ENCODE measurements at regions not wholly inside any gene's neighbourhood (a gene's known extent, or its start where the extent isn't known, plus 50 kb on each side); places are given as distances from the start of the nearest gene placed in this dataset.

DNA sequence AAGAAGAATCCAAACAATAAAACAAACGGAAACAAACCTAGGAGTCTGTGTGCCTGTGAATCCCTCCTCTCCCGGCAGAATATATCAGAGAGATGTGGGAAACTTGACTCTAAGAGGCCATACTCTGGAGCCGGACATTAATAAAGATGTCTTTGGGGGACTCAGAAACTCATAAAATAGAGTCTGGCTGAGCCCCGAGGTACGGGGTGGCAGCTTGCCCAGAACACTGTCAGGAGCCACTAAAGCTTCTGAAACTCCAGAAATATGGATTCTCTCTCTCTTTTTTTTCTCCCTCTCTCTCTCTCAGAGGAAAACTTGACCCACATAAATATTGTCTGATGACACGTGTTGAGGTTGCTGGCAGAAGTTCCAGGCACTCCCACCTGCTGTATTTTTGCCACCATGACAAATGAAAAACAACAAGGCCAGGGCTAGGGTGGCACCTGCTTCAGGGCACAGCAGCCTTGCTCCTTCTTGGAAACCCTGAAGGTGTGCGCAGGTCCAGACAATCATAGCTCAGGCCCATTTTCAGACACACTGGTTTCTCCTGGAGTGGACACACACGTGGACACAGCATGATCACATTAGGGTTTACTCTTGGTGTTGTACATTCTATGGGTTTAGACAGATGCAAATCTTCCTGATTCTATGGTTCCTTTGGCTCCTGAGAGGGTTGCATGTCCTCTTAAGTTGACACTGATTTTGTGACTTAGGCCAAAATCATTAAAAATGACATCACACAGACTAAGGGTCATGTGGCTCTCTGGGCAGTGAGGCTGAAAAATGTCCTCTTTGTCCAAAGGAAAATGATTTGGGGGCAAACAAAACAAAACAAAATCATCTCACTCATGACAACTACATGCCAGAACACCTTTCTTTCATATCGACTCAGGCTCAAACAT is 282.6 kb upstream of the IRX3 start:
- in situ Hi-C loops (cut with HindIII; ENCODE audit: low pct_unique_long_range_greater_than_20kb, low sequenced_read_pairs), result no loop called here
- DNase-seq (ENCODE audit: low read depth), result no peak

GRCh38 chr16:54564841-54565240 is 278.3 kb upstream of the IRX3 start:
- in situ Hi-C loops (cut with HindIII; ENCODE audit: low pct_unique_long_range_greater_than_20kb, low sequenced_read_pairs), result no loop called here
- no peak for DNase-seq (ENCODE audit: low read depth)

DNA sequence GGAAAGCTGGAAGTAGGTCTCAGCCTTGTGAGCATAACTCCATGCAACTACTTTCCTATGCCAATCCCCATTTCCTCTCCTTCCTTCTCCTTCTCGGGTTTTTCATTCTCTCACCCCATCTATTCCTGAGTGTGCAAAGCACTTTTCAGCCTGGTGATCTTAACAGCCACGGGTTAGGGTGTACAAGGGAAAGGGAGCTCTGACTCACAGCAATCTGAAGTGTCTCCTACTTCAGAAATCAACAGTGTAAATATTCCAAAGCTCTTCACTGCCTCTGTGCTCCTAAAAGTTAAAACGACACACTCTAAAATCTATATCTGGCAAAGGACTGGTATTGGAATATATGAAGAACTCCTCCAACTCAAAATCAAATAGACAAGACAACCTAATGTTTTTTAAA is 268.0 kb upstream of the IRX3 start:
- DNase-seq (ENCODE audit: low read depth), result no peak
- in situ Hi-C loops (cut with HindIII; ENCODE audit: low pct_unique_long_range_greater_than_20kb, low sequenced_read_pairs), result no loop called here

- no peak for DNase-seq (ENCODE audit: low read depth)
- in situ Hi-C loops (cut with HindIII; ENCODE audit: low pct_unique_long_range_greater_than_20kb, low sequenced_read_pairs), result no loop called here
Measured at GRCh38 chr16:54548281-54548680, 261.7 kb upstream of the IRX3 start.

- DNase-seq (ENCODE audit: low read depth), result no peak
- in situ Hi-C loops (cut with HindIII; ENCODE audit: low pct_unique_long_range_greater_than_20kb, low sequenced_read_pairs), result no loop called here
Measured at GRCh38 chr16:54547052-54547451, 260.5 kb upstream of the IRX3 start.

DNA sequence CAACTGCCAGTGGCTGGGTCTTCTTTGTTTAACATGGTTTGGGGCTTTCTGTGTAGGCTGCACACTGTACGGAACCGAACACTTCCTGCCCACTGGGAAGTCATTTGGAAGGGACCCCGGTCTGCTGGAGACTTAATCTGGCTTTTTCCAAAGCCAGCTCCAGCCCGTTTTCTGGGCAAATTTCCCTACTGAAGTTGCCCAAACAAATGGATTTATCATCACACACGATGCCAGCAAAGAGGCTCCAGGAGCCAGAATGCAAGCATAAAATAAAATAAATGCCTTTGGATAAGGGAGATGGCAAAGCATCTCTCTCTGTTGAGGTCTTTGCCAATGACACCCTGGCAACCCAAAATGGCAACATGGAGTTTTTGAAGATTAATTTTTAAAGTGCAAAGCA is 259.9 kb upstream of the IRX3 start:
- in situ Hi-C loops (cut with HindIII; ENCODE audit: low pct_unique_long_range_greater_than_20kb, low sequenced_read_pairs), result no loop called here
- no peak for DNase-seq (ENCODE audit: low read depth)

DNA sequence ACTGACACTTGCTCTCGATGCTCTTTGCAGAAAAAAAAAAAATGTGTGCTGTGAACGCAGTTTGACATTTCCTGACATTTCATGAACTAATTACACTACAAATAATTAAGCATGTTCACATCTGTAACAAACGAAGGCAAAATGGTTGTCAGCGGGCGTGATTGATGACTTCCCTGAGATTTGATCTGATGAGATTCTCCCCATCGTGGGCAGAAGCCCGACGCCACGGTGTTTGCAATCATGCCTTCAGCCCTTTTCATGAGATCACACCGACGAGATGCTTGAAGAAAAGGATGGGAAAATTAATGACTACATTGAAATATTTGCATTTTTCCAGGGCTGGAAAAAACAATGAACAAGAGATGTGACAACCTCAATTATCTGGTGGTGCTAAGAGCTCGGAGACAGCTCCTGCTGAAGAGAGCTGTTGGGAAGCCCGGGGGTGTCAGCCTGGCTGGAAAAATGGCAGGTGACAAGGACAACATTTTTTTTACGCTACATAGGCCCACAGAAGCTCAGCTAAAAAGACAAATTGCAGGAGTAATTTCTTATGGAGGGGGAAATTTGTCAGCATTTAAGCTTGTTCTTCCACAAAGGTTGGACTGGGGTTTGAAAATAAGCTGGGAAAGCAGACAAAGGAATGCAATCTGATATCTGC is 259.4 kb upstream of the IRX3 start:
- in situ Hi-C loops (cut with HindIII; ENCODE audit: low pct_unique_long_range_greater_than_20kb, low sequenced_read_pairs), result no loop called here
- no peak for DNase-seq (ENCODE audit: low read depth)

GRCh38 chr16:54544553-54545180 is 258.1 kb upstream of the IRX3 start:
- no peak for DNase-seq (ENCODE audit: low read depth)
- in situ Hi-C loops (cut with HindIII; ENCODE audit: low pct_unique_long_range_greater_than_20kb, low sequenced_read_pairs), result no loop called here

GRCh38 chr16:54542805-54543505 is 256.4 kb upstream of the IRX3 start:
- DNase-seq (ENCODE audit: low read depth), result no peak
- in situ Hi-C loops (cut with HindIII; ENCODE audit: low pct_unique_long_range_greater_than_20kb, low sequenced_read_pairs), result no loop called here

DNA sequence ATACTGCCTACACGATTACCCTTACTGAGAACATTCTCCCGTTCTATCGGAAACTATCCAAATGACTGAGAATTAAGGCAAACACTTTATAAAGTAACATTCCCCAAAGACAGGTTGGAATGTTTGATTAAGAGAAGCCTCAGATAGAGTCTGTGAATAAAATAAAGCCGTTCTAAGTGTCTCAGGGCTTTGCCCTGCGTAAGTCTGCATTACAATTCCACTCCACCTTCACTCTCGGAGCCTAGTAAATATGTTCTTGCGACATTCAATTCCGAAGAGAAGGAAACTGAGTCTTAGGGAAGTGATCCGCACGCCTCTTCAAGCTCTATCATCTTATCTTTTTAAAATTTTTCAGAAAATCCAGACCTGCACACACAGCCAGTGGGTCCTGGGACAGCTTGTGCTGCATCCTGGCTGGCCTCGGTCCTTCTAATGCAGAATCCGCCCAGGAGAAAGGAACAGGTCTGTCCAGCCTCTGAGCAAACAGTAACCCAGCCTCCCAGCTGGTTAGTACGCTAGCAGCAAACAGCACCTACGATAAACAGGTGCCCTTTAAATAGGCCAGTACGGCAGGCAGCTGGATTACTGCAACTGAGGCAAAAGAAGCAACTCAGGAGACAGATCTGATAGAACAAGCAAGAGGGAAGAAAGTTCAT is 254.1 kb upstream of the IRX3 start:
- DNase-seq (ENCODE audit: low read depth), result no peak
- in situ Hi-C loops (cut with HindIII; ENCODE audit: low pct_unique_long_range_greater_than_20kb, low sequenced_read_pairs), result no loop called here

- DNase-seq (ENCODE audit: low read depth), result no peak
- in situ Hi-C loops (cut with HindIII; ENCODE audit: low pct_unique_long_range_greater_than_20kb, low sequenced_read_pairs), result no loop called here
Measured at GRCh38 chr16:54538276-54538675, 251.7 kb upstream of the IRX3 start.

GRCh38 chr16:54533856-54534490 is 247.4 kb upstream of the IRX3 start:
- in situ Hi-C loops (cut with HindIII; ENCODE audit: low pct_unique_long_range_greater_than_20kb, low sequenced_read_pairs), result no loop called here
- no peak for DNase-seq (ENCODE audit: low read depth)

DNA sequence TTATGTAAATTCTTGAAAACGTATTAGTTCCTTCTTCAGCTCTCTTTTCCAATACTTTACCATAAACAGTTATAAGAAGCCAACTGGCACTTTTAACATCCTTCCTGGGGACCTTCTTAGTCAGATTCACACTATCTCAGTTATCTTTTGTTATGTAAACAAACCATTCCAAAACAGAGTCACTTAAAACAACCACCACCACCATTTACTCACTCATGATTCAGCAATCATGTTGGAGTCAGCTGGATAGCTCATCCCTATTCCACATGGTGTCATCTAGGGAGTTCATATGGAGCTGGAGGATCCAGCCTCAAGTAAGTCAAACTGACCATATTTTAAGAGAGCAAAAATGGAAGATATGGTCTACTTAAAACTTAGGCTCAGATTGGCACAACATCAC is 240.3 kb upstream of the IRX3 start:
- in situ Hi-C loops (cut with HindIII; ENCODE audit: low pct_unique_long_range_greater_than_20kb, low sequenced_read_pairs), result no loop called here
- peak; percentile 12 for DNase-seq (ENCODE audit: low read depth)

DNA sequence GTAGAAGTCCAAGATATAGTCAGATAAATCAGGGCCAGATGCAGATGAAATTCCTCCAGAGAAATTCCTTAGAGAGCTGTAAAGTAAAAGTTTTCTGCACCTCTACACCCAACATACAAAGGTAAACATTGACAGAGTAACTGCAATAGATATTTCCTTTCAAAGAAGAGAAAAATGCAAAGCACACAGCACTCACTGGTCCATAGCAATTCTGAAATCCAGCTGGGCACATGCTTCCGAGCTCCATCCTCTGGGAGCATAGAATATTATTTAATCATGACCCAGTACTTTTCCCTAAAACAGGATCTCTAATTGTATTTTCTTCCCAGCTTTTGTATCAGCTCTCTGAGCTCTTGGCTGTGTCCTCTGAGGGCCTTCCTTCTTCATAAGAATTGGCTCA is 239.5 kb upstream of the IRX3 start:
- in situ Hi-C loops (cut with HindIII; ENCODE audit: low pct_unique_long_range_greater_than_20kb, low sequenced_read_pairs), result no loop called here
- DNase-seq (ENCODE audit: low read depth), result no peak

- in situ Hi-C loops (cut with HindIII; ENCODE audit: low pct_unique_long_range_greater_than_20kb, low sequenced_read_pairs), result no loop called here
- no peak for DNase-seq (ENCODE audit: low read depth)
Measured at GRCh38 chr16:54525104-54525503, 238.5 kb upstream of the IRX3 start.

DNA sequence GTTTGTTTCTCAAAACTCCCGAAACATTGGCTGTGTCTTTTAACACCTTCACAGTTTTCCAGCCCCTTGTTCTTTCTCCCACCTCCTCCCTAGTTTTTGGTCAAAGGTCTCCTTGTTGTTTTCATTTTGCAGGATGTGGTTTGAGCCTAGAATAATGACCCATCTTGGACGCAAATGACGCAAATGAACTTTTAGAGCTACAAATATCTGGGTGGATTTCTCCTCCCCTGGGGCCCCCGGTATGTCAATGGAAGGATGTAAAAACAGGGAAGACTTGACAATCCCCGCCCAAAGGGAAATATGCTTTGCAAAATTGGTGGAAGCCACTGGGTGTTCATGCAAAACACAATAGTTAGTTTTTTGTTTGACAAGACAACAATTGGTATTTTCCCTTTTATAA is 236.0 kb upstream of the IRX3 start:
- in situ Hi-C loops (cut with HindIII; ENCODE audit: low pct_unique_long_range_greater_than_20kb, low sequenced_read_pairs), result no loop called here
- no peak for DNase-seq (ENCODE audit: low read depth)

GRCh38 chr16:54521327-54521726 is 234.7 kb upstream of the IRX3 start:
- no peak for DNase-seq (ENCODE audit: low read depth)
- in situ Hi-C loops (cut with HindIII; ENCODE audit: low pct_unique_long_range_greater_than_20kb, low sequenced_read_pairs), result no loop called here

- in situ Hi-C loops (cut with HindIII; ENCODE audit: low pct_unique_long_range_greater_than_20kb, low sequenced_read_pairs), result no loop called here
Measured at GRCh38 chr16:54519161-54519695, 232.6 kb upstream of the IRX3 start.

More at GRCh38 chr16:54519161-54519695, 232.6 kb upstream of the IRX3 start:
- no peak for DNase-seq (ENCODE audit: low read depth)

Measured in Caki2 (cell line).